ENCODE measurements at regions not wholly inside any gene's neighbourhood (a gene's known extent, or its start where the extent isn't known, plus 50 kb on each side); places are given as distances from the start of the nearest gene placed in this dataset.

GRCh38 chr6:44712353-44713111, 325.0 kb downstream of the CDC5L start:
- Histone ChIP-seq H3K79me2 (ENCODE audit: insufficient read depth, low read length) (no peaks in the 10 kb centered on the region), H4K91ac (ENCODE audit: insufficient read length, low read depth, low read length) (no peak overlapping the region), H2AK5ac (ENCODE audit: insufficient read length, low read length) (no peak overlapping the region), H3K9me3 (ENCODE audit: control insufficient read depth, low read depth, low read length) (no peaks in the 10 kb centered on the region), H2BK120ac (ENCODE audit: low read depth, low read length, poor library complexity, severe bottlenecking) (no peak overlapping the region), H3K27ac (ENCODE audit: insufficient read length, low read depth, low read length) (no peak overlapping the region), H2BK15ac (ENCODE audit: low read depth, low read length) (no peak overlapping the region), H3K23me2 (ENCODE audit: insufficient read length, low read depth, low read length, poor library complexity, severe bottlenecking) (no peaks in the 10 kb centered on the region), H2BK12ac (ENCODE audit: insufficient read length, low read depth, low read length) (no peak overlapping the region), H2BK5ac (ENCODE audit: insufficient read length, low read length) (no peak overlapping the region), H3K18ac (ENCODE audit: insufficient read length, low read depth, low read length) (no peak overlapping the region), H3K9ac (ENCODE audit: extremely low read depth, insufficient read length, low read length) (no peak overlapping the region), H3T11ph (ENCODE audit: low read length) (no peak overlapping the region), H3K4me1 (ENCODE audit: insufficient read depth, low read length) (no peaks in the 10 kb centered on the region), H3K4me2 (ENCODE audit: insufficient read depth, insufficient read length, low read length) (no peak overlapping the region), H3K56ac (ENCODE audit: insufficient read length, low read depth, low read length) (no peak overlapping the region), H3K27me3 (ENCODE audit: insufficient read depth, low read length) (no peaks in the 10 kb centered on the region), H3K23ac (ENCODE audit: insufficient read length, low read depth, low read length) (no peak overlapping the region), H2AFZ (ENCODE audit: low read length) (no peak overlapping the region), H4K20me1 (ENCODE audit: control insufficient read depth, insufficient read depth, insufficient read length) (no peaks in the 10 kb centered on the region), H2BK20ac (ENCODE audit: low read depth, low read length, poor library complexity, severe bottlenecking) (no peak overlapping the region), H3K79me1 (ENCODE audit: insufficient read depth, low read depth, low read length, poor library complexity, severe bottlenecking) (no peaks in the 10 kb centered on the region), H3K14ac (ENCODE audit: insufficient read depth, low read length) (no peak overlapping the region), H4K5ac (ENCODE audit: insufficient read length, low read depth, low read length) (no peak overlapping the region), H4K8ac (replicated peaks; ENCODE audit: insufficient read length, low read depth, low read length) (no peak overlapping the region), H3K4ac (ENCODE audit: low read depth, low read length) (no peak overlapping the region)
- DNase-seq = no peak
- no peak overlapping the region for H3K27ac Mint-ChIP-seq
- no CpG with 5 or more reads among the region's 6 CpGs for WGBS (ENCODE audit: extremely low coverage, insufficient read length, low lambda C conversion rate)
- H3K27me3 Mint-ChIP-seq (ENCODE audit: low read depth) = no peaks in the 10 kb centered on the region; the same call in 1 of the 2 replicates
- H3K9me3 Mint-ChIP-seq = no peaks in the 10 kb centered on the region
- TF ChIP-seq, protein P1, sequence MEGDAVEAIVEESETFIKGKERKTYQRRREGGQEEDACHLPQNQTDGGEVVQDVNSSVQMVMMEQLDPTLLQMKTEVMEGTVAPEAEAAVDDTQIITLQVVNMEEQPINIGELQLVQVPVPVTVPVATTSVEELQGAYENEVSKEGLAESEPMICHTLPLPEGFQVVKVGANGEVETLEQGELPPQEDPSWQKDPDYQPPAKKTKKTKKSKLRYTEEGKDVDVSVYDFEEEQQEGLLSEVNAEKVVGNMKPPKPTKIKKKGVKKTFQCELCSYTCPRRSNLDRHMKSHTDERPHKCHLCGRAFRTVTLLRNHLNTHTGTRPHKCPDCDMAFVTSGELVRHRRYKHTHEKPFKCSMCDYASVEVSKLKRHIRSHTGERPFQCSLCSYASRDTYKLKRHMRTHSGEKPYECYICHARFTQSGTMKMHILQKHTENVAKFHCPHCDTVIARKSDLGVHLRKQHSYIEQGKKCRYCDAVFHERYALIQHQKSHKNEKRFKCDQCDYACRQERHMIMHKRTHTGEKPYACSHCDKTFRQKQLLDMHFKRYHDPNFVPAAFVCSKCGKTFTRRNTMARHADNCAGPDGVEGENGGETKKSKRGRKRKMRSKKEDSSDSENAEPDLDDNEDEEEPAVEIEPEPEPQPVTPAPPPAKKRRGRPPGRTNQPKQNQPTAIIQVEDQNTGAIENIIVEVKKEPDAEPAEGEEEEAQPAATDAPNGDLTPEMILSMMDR (conservative IDR thresholded peaks at IDR 0.05) = no peak
- H3K4me3 Mint-ChIP-seq = no peak overlapping the region
- H3K36me3 Mint-ChIP-seq (ENCODE audit: insufficient read depth in 1 of 3, low read depth in 3 of 3) = no peaks in the 10 kb centered on the region
- H3K4me1 Mint-ChIP-seq = peaks cover 5 to 6% of the 10 kb centered on the region in 2 experiments

All from H9 (cell line).